Right cardiac atrium (tissue), 5 donors: ENCODE measurements at regions not wholly inside any gene's neighbourhood (a gene's known extent, or its start where the extent isn't known, plus 50 kb on each side); places are given as distances from the start of the nearest gene placed in this dataset.

Experiments
- ATAC-seq, 2 donors: fragments of 200-7000 bp; cut with Tn5 transposase; one replicate each; pipeline versions ENCODE4 v1.8.0 to v1.9.1; 2020; ENCODE audit warnings: moderate library complexity in 2 of 2, mild to moderate bottlenecking in 1 of 2
- DNase-seq, 3 donors: peaks; one replicate each; pipeline ENCODE4 v3.0.0-alpha.2; 2020
- H3K27ac ChIP-seq: one replicate; pipeline ENCODE4 v1.5.1; 2013; ENCODE audit warnings: mild to moderate bottlenecking, low read length, control low read depth, moderate library complexity
- H3K27me3 ChIP-seq: one replicate; pipeline ENCODE4 v1.6.1; 2013; ENCODE audit not compliant: control insufficient read depth, insufficient read depth
- H3K4me1 ChIP-seq: one replicate; pipeline ENCODE4 v1.6.1; 2013; ENCODE audit warnings: low read length; ENCODE audit not compliant: control insufficient read depth, insufficient read depth
- H3K4me3 ChIP-seq: one replicate; pipeline ENCODE4 v1.5.1; 2013; ENCODE audit warnings: low read length, control low read depth
- H3K9me3 ChIP-seq: one replicate; pipeline ENCODE4 v1.6.1; 2013; ENCODE audit warnings: low read length; ENCODE audit not compliant: control insufficient read depth
- WGBS: extraction: QIAGEN DNeasy Blood & Tissue Kit; methylation state at CpG from one replicate; pipeline ENCODE4 v1.1.7; 2013; 5-methylcytosine and 5-hydroxymethylcytosine counted together
- intact Hi-C, 4 donors: fragments of 100-400 bp; cut with DNase I; formaldehyde crosslinking; loops; one replicate each; pipeline versions ENCODE4 v1.11.0 to v1.14.0; 2022 to 2023
- donor health status: healthy with polysubstance abuse.
- donor health status: DM: no; HTN: yes; CAD: no.
- donor health status: DM: no; HTN: no; CAD: no.
- donor health status: DM: no; HTN: yes; CAD: no; lungs with severe emphysema.
- donor health status: DM: yes; HTN: yes; CAD: no.

DNA sequence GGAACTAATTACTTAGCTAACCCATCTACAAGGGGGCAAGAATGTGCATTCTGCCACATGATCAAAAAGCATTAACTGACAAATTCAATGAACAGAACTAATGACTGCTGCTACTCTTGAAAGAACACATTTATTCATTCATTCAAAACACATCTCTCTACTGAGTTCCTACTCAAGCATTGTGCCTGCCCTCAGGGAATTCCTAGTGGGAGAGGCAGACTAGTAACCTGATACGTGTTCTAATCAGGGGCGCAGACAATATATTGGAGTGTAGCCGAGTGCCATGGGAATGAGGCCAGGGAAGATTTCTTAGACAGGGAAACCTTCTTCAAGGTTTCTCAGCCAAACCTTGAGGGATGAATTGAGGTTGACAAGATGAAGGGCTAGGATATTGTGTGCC lies 56.7 kb upstream of the PAPPA start:
- 16% methylated on average over 3 of the region's 3 CpGs for WGBS

DNA sequence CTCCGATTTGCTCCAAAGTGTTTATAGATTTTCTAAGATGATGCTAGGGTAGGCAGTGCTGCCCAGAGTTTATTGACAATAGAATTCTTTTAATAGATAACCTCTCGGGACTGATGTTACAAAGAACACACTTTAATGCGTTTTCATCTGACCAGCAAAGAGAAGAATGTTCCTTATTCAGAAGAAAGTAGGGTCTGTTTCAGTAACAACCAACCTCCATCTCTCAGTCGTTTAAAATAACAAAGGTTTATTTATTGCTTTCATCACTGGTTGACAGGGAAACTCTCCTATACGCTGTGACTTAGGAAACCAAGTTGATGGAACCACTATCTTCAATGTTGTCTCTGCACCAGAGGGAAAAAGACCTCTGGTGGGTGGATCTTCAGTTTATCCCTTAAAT lies 55.1 kb upstream of the PAPPA start:
- WGBS = 59% methylated on average over 5 of the region's 5 CpGs
- no peaks in the 10 kb centered on the region for H3K4me1 ChIP-seq
- ATAC-seq (no peak), DNase-seq (no peak)
- intact Hi-C loops = no loop called here
- no peak overlapping the region for H3K27ac ChIP-seq
- H3K9me3 ChIP-seq = no peaks in the 10 kb centered on the region
- no peaks in the 10 kb centered on the region for H3K27me3 ChIP-seq
- H3K4me3 ChIP-seq = no peak overlapping the region

More for the DNA sequence above, 56.7 kb upstream of the PAPPA start:
- Histone ChIP-seq H3K4me3 (no peak overlapping the region), H3K9me3 (no peaks in the 10 kb centered on the region), H3K27ac (no peak overlapping the region), H3K4me1 (no peaks in the 10 kb centered on the region), H3K27me3 (no peaks in the 10 kb centered on the region)
- DNase-seq = no peak
- no peak for ATAC-seq
- intact Hi-C loops = no loop called here

DNA sequence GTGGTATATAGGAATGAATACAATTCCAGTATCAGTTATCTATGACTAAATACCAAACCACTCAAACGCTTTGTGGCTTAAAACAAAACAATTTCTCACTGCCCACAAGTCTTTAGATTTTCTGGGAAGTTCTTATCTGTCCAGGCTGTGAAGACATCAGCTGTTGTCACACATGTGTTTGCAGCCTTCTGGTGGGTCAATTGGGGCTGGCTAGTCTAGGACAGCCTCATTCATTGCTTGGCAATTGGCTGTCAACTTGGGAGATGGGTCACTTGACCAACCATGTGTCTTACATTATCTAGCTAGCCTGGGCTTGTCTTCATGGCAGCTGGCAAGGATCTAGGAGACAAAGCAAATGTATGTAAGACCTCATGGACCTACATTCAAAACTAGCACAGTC lies 53.8 kb upstream of the PAPPA start:
- H3K4me3 ChIP-seq = no peak overlapping the region
- intact Hi-C loops = no loop called here
- H3K9me3 ChIP-seq = no peaks in the 10 kb centered on the region
- no peak for ATAC-seq
- no peak for DNase-seq
- no peaks in the 10 kb centered on the region for H3K4me1 ChIP-seq
- no peaks in the 10 kb centered on the region for H3K27me3 ChIP-seq
- WGBS = 77% methylated on average over 1 of the region's 1 CpG
- H3K27ac ChIP-seq = no peak overlapping the region

DNA sequence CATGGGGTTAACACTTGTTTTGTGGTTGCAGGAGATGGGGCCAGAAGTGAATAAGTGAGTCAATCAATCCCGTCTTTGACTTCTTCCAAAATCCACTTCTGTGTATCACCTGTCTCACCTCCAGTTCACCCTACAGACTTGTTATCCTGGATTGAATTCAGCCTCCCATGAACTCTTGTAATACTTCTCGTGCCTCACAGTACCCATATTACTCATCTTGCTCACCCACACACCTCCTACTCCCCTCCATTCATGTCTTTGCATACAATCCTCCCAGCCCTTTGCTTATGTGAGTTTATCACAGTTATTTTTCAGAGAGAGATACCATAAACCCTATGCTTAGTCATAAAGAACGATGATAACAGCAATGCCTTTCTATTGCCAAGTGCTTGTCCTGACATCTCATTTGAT lies 52.9 kb upstream of the PAPPA start:
- no peak for DNase-seq
- intact Hi-C loops = no loop called here
- WGBS = 64% methylated on average over 3 of the region's 3 CpGs

DNA sequence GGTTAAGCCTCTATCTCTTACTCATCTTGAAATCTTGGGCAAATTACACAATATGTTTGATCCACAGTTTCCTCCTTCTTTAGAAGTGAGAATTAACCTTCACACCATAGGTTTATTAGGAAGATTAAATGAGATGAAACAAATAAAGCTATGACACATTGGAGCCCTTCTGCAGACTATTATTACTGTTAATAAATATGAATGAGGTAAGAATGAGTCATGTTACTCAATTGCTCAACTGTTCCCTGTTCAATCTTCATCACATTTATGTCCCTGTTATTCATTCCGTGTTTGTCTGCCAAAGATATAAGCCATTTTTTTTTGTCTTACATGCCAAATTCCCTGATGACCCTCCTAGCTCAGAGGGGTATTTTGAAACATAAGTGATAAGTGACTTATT lies 52.1 kb upstream of the PAPPA start:
- no peaks in the 10 kb centered on the region for H3K4me1 ChIP-seq
- ATAC-seq = peak; percentile 59 to 64
- no peak for DNase-seq
- H3K4me3 ChIP-seq = no peak overlapping the region
- 36% methylated on average over 1 of the region's 1 CpG for WGBS
- H3K27ac ChIP-seq = no peak overlapping the region
- intact Hi-C loops = no loop called here
- no peaks in the 10 kb centered on the region for H3K9me3 ChIP-seq
- no peaks in the 10 kb centered on the region for H3K27me3 ChIP-seq

More for the DNA sequence above, 52.9 kb upstream of the PAPPA start:
- Histone ChIP-seq H3K4me3 (no peak overlapping the region), H3K27me3 (no peaks in the 10 kb centered on the region), H3K4me1 (no peaks in the 10 kb centered on the region), H3K27ac (no peak overlapping the region), H3K9me3 (no peaks in the 10 kb centered on the region)
- no peak for ATAC-seq

DNA sequence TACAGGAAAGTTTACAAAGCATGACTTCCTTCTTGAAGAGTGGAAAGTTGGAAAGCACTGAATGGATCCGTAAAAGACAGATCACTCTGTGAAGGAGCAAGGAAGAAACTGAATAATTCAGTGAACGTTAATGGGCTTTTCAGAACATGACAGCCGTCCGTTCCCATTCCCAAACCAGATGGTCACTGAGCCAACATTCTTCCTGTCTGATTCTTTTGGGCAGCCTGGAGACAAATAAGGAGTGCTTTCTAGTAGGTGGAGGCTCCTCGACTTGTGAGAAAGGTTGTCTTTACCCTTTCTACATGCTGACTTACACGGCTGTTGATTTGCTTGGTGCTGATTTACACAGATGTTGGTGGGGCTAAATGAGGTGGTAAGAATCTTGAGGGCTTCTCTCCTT lies 51.0 kb upstream of the PAPPA start:
- H3K9me3 ChIP-seq = no peaks in the 10 kb centered on the region

More for the DNA sequence above, 51.0 kb upstream of the PAPPA start:
- intact Hi-C loops = no loop called here
- 82% methylated on average over 6 of the region's 6 CpGs for WGBS
- no peak overlapping the region for H3K4me3 ChIP-seq
- H3K27me3 ChIP-seq = no peaks in the 10 kb centered on the region
- H3K27ac ChIP-seq = no peak overlapping the region
- DNase-seq (no peak), ATAC-seq (no peak)
- H3K4me1 ChIP-seq = no peaks in the 10 kb centered on the region
